ENCODE measurements at regions not wholly inside any gene's neighbourhood (a gene's known extent, or its start where the extent isn't known, plus 50 kb on each side); places are given as distances from the start of the nearest gene placed in this dataset.

DNA sequence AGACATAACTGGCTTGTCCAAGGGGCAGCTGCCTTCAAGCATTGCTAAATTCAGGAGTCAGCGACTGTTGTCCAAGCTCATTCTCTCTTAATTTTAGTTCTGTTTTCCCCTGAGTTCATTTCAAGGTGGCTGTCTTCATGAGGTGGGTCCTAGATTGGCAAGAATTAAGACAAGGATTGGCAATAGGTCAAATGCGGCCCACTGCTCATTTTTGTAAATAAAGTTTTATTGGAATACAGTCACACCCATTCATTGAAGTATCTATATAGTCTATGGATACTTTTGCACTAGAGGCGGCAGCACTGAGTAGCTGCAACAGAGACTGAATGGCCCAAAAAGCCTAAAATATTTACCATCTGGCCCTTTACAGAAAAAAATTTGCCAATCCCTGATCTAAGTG, 73.8 kb downstream of the TMEM114 start:
- CTCF ChIA-PET, result no interaction called here

DNA sequence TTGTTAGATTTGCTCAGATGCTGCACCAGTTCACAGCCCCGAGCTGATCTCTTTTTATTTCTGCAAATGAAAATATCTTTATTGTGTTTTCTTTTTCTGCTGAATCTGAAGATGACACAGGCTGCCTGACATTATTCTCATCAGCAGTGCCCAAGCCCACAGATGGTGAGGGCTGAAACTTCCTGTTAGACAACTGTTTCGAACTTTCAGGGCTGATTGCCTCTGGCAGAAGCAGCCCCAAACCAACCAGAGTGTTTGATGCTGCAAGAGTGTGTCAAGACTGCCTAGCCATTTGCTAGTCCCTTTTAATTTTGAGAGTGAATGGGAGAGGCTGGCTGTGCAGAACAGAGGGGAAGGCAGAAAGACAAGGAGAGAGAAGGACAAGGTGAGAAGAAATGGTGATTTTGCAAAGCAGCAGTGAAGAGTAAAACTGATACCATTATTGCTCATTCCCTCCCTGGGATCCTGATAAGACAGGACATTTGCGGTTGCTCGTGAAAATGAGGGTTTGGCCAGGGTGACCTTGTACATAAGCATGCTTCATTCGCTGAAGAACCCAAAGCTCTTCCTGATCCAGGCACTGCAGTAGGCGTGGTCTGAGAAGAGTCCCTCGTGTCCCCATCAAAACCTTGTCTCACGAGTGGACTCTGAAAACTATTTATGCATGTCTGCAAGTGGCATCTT, 77.2 kb downstream of the TMEM114 start:
- no peaks in the 10 kb centered on the region for H3K4me1 ChIP-seq (ENCODE audit: control insufficient read depth, insufficient read depth, low read length)
- no peaks in the 10 kb centered on the region for H3K9me3 ChIP-seq (ENCODE audit: control insufficient read depth, insufficient read depth, low read depth, low read length)
- TF ChIP-seq MYNN (tag by site-specific recombination; IDR thresholded peaks at IDR 0.05; ENCODE audit: borderline replicate concordance) (no peak), ZSCAN5A (tag by site-specific recombination; IDR thresholded peaks at IDR 0.05) (no peak), ZFP41 (tag by site-specific recombination; IDR thresholded peaks at IDR 0.05; ENCODE audit: borderline replicate concordance) (no peak), ZFP37 (tag by site-specific recombination; IDR thresholded peaks at IDR 0.05) (no peak), ZNF560 (tag by site-specific recombination; IDR thresholded peaks at IDR 0.05; ENCODE audit: borderline replicate concordance) (no peak)
- no peak overlapping the region for H3K4me3 ChIP-seq (ENCODE audit: low read depth, low read length)
- ChIA-PET POLR2A (no interaction called here), CTCF (no interaction called here)
- H3K27ac ChIP-seq (ENCODE audit: extremely low read depth, low read depth, low read length), result no peak overlapping the region
- no peaks in the 10 kb centered on the region for H3K36me3 ChIP-seq (ENCODE audit: control insufficient read depth in 2 of 2, insufficient read depth in 1 of 2, low read length in 2 of 2)

More for the DNA sequence above, 73.8 kb downstream of the TMEM114 start:
- no peak for TF ChIP-seq ZNF837 (tag by site-specific recombination; IDR thresholded peaks at IDR 0.05)
- no peak for TF ChIP-seq ZNF624 (tag by site-specific recombination; IDR thresholded peaks at IDR 0.05)
- no peak for TF ChIP-seq ZBTB7A (tag by site-specific recombination; IDR thresholded peaks at IDR 0.05; ENCODE audit: low read depth)
- TF ChIP-seq ZBTB48 (tag by site-specific recombination; IDR thresholded peaks at IDR 0.05), result no peak
- no peak for TF ChIP-seq SCRT2 (tag by site-specific recombination; IDR thresholded peaks at IDR 0.05)
- TF ChIP-seq ZNF626 (tag by site-specific recombination; IDR thresholded peaks at IDR 0.05), result no peak
- TF ChIP-seq, protein P1, sequence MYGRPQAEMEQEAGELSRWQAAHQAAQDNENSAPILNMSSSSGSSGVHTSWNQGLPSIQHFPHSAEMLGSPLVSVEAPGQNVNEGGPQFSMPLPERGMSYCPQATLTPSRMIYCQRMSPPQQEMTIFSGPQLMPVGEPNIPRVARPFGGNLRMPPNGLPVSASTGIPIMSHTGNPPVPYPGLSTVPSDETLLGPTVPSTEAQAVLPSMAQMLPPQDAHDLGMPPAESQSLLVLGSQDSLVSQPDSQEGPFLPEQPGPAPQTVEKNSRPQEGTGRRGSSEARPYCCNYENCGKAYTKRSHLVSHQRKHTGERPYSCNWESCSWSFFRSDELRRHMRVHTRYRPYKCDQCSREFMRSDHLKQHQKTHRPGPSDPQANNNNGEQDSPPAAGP (tag by site-specific recombination; IDR thresholded peaks at IDR 0.05), result no peak
- TF ChIP-seq ZNF426 (tag by site-specific recombination; IDR thresholded peaks at IDR 0.05), result no peak
- TF ChIP-seq ZNF248 (tag by site-specific recombination; IDR thresholded peaks at IDR 0.05), result no peak
- TF ChIP-seq ZNF350 (tag by site-specific recombination; IDR thresholded peaks at IDR 0.05), result no peak
- TF ChIP-seq ZEB2 (tag by site-specific recombination; IDR thresholded peaks at IDR 0.05), result no peak
- TF ChIP-seq, protein P2, sequence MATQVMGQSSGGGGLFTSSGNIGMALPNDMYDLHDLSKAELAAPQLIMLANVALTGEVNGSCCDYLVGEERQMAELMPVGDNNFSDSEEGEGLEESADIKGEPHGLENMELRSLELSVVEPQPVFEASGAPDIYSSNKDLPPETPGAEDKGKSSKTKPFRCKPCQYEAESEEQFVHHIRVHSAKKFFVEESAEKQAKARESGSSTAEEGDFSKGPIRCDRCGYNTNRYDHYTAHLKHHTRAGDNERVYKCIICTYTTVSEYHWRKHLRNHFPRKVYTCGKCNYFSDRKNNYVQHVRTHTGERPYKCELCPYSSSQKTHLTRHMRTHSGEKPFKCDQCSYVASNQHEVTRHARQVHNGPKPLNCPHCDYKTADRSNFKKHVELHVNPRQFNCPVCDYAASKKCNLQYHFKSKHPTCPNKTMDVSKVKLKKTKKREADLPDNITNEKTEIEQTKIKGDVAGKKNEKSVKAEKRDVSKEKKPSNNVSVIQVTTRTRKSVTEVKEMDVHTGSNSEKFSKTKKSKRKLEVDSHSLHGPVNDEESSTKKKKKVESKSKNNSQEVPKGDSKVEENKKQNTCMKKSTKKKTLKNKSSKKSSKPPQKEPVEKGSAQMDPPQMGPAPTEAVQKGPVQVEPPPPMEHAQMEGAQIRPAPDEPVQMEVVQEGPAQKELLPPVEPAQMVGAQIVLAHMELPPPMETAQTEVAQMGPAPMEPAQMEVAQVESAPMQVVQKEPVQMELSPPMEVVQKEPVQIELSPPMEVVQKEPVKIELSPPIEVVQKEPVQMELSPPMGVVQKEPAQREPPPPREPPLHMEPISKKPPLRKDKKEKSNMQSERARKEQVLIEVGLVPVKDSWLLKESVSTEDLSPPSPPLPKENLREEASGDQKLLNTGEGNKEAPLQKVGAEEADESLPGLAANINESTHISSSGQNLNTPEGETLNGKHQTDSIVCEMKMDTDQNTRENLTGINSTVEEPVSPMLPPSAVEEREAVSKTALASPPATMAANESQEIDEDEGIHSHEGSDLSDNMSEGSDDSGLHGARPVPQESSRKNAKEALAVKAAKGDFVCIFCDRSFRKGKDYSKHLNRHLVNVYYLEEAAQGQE (tag by site-specific recombination; IDR thresholded peaks at IDR 0.05), result no peak
- TF ChIP-seq ZBTB20 (tag by site-specific recombination; IDR thresholded peaks at IDR 0.05), result no peak
- POLR2A ChIA-PET, result no interaction called here
- Histone ChIP-seq H3K9me3 (ENCODE audit: control insufficient read depth, insufficient read depth, low read depth, low read length) (no peaks in the 10 kb centered on the region), H3K4me1 (ENCODE audit: control insufficient read depth, insufficient read depth, low read length) (no peaks in the 10 kb centered on the region), H3K4me3 (ENCODE audit: low read depth, low read length) (no peak overlapping the region), H3K27ac (ENCODE audit: extremely low read depth, low read depth, low read length) (no peak overlapping the region), H3K36me3 (ENCODE audit: control insufficient read depth in 2 of 2, insufficient read depth in 1 of 2, low read length in 2 of 2) (no peaks in the 10 kb centered on the region)
